ENCODE measurements at regions not wholly inside any gene's neighbourhood (a gene's known extent, or its start where the extent isn't known, plus 50 kb on each side); places are given as distances from the start of the nearest gene placed in this dataset.

DNA sequence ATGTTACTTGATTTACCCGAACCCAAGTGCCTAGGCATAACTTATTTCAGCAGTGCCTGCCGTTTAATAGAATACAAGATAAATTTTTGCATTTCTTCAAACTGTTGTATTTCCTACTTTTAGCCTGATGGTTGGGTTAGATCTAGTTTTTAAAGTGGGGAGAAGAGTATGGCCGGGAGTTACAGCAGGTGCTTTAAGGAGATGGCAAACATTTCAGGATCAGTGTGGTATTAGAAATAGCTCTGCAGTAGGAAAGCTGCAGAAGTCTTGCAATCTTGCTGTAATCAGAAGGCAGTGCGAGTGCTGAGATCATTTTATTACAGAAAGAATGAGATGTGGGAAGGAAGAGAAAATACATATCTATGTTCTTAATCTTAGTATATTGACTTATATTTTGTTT is 977.8 kb upstream of the TENM3 start:
- no peak for DNase-seq (ENCODE audit: low spot score)

DNA sequence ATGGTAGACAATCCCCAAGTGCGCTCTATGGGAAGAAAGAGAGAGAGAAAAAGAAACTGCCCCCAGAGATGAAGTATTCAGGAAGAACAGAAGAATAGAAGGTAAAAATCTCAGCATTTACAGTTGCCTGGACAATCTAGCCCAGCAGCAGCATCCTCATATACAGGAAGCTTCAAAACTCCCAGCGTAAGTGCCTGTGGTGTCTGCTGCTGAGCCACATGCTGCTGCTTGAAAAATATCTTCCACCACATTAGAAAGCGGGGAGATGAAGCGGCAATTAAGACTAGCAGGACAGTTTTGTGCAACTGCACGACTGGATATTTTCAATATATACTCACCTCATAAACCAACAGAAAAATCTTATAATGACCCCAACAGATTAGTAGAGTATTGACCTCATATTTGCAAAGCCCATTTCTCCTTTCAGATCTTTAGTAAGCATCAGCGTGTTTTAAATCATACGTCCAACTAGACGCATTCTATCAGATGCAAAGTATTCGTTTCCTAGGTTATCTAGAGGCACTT is 972.0 kb upstream of the TENM3 start:
- DNase-seq (ENCODE audit: low spot score) = no peak

DNA sequence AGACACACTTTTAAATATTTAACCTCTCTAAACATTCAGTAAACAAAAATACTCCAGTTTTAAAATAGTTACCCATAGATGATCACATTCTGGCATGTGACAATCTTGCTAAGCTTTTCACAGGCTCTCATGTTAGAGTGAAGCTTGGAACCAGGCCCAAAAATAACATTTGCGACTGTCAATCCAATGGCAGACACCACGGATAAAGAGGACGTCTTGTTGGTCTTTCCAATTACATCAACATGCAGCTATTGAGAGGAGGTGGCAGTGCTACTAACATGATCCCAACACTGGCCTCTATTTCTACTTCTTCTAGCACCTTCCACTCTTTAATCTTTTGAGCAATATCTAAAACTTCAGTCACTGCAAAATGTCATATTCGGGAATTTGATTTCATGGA is 970.8 kb upstream of the TENM3 start:
- no peak for DNase-seq (ENCODE audit: low spot score)

DNA sequence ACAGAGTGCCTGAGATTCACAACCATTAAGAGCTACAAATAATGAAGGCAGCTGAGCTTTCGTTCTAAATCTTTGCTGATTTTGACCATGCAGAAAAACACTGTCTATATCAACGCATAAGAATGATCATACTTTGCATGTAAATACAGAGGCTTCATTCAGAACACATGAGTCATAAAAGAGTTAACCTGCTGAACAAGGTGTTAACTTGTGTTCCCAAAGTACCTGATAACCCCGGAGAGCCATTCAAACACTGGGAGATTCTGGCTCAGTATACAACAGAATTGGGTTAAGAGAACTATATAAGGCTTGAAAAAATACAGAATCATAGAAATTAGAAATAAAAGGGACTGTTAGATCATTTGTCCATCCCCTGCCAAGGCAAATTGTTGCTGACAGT is 964.3 kb upstream of the TENM3 start:
- DNase-seq (ENCODE audit: low spot score) = no peak

DNA sequence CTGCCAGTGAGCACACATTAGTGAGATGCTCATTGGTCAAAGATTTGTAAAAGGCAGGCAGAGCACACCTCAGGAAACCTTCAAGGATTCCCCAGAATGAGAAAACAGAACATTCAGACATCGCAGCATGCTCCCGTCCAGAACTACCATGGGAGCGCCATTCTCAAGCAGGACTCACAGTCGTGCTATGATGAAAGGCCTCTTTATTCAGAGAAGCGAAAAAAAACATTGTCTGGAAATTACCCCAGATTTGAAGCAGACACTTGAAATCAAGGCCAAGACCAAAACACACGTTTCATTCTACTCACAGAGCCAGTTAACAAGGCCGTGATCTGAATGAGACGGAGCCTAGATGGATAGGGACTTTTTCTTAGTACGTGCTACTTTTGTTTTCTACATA is 961.8 kb upstream of the TENM3 start:
- no peak for DNase-seq (ENCODE audit: low spot score)

DNA sequence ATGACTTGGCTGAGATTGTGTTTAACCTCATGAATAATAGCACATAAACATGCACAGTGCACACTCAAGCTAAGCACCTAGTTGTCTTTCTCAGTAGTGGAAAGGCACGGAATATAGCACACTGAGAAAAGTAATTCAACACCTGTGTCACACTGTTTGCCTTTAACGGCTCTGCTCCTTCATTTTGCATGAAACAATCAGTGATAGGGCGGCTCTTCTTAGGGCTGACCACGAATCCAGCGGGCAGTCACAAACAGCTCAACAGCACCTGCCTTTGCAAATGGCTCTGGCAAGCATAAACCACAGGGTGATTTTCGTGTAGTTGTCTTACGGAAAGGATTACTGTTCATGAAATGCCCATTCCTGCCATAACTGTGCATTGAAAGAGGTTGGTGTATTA is 954.0 kb upstream of the TENM3 start:
- DNase-seq (ENCODE audit: low spot score) = no peak

DNA sequence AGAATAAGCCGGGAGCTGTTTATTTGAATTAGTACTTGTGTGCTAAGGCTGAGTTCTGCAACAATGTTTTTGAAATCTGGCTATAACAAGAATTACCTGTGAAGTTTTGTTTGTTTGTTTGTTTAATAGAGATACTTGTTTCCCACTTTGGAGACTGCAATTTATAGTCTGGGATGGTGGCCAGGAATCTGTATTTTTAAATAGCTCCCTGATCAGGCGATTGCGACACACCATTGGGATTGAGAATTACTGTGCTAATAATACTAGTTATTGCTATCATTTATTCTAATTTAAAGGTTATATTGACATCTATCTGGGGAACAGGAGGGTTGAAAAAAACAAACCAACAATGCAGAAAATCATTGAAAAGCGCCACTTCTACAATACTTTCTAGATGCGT is 951.6 kb upstream of the TENM3 start:
- no peak for DNase-seq (ENCODE audit: low spot score)

DNA sequence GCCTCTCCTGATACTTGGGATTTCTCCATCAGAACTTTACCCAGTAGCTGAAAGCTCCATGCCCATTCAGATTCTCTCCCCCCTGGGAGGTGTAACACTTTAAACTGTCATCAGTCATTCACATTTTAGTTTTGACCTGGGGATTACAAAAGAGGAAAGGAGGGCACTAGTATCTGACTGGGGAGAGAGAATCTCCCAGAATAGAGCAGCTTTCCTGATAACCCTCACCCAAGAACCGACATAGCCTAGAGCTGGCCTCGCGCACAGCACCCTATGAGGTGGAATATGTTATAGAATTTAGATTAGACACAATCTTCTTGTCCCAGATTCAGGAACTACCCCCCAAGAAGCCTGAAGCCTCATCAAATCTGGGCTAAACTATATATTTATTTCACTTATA is 950.2 kb upstream of the TENM3 start:
- DNase-seq (ENCODE audit: low spot score) = no peak

DNA sequence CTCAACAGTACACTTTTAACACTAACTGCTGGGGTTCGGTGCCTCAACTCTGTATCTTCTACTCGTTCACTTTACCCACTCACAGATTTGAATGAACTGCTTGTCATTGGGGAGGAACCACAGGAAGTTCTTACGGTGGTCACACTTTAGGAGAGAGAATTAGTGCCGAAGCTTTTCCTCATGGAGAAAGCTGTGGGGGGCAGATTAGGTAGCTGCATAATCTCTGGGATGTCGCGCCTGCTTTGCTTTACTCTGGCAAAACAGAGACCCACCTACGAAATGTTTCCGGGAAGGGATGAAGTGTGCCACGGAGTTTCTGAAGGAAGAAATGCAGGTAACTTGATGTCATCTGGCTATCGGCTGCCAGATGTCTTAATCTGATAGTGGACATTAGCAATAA is 949.7 kb upstream of the TENM3 start:
- DNase-seq (ENCODE audit: low spot score) = no peak

DNA sequence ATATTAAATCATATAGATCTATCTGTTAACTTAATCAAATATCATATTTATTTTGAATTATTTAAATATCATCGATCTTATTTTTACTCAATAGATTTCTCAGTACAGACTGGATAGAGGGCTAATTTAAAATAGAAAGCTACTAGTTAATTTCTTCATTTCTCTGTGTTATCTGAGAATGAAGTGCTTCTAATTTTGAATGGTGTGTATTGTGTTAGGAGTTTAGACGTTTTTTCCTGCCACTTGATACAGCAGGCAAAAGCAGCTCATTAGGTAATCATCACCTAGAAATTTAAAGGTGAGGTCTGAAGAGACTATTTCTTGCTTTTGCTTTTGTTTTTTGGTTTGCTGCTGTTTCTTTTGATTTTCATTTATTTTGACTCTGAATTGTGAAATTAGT is 948.8 kb upstream of the TENM3 start:
- DNase-seq (ENCODE audit: low spot score) = no peak

DNA sequence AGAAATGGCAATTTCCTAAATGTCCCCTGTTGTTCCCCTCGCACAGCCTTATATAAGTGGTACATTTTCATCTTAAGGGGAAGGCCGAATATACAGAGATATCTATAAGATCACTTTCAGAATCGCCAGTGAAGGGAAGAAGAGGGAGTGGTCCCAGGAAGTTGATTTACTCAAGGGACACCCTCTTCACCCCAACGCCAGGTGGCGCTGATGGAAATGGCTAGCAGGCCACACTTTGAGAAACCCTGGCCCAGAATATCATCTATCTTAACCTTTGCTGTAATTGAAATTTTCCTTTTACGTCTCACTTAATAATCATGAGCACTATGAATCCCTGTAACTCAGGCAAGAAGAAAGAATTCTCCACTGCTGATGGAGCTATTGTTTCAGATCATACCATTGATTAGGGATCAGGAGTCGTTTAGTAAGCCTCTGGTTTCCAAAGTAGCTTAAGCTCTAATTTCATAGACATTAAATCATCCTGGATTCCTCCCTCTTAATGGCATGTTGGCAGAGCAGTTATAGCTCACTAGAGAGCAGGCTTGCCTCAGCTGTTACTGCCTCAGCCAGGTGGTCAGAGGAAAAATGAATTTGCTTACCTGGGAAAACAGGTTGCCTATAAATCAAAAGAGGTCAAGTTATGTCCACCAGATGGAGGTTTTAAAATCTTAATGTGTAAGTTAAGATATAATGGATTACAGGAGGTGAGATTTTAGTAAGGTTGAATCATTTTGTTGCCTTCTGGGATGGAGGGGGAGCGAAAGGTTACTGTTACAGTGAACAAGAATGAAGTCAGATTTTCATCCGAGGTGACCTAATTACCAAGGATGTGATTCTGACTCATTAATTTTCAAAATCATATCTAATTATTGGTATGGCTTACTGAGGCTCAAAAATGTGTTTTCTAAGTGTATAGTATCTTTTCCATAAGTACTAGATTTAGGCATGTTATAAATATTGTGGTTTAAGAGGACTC is 941.2 kb upstream of the TENM3 start:
- DNase-seq (ENCODE audit: low spot score) = peak; percentile 65

DNA sequence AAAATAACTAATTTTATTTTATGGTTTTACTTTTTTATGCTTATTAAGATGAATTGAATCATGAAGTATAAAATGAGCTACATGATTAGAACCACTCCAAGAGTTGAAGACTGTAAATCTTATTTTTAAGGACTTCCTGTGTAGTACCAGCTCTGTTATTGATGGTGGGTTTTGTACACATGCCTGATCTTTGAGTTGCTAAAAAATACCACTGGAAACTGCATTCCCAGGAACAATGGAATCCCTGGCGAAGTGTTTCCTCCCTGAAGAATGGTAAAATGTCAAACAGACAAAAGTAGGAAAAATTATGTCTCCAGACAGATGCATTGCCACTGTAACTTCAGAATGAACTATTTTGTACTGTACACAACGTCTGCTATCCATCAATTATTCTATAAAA is 935.4 kb upstream of the TENM3 start:
- DNase-seq (ENCODE audit: low spot score) = no peak

DNA sequence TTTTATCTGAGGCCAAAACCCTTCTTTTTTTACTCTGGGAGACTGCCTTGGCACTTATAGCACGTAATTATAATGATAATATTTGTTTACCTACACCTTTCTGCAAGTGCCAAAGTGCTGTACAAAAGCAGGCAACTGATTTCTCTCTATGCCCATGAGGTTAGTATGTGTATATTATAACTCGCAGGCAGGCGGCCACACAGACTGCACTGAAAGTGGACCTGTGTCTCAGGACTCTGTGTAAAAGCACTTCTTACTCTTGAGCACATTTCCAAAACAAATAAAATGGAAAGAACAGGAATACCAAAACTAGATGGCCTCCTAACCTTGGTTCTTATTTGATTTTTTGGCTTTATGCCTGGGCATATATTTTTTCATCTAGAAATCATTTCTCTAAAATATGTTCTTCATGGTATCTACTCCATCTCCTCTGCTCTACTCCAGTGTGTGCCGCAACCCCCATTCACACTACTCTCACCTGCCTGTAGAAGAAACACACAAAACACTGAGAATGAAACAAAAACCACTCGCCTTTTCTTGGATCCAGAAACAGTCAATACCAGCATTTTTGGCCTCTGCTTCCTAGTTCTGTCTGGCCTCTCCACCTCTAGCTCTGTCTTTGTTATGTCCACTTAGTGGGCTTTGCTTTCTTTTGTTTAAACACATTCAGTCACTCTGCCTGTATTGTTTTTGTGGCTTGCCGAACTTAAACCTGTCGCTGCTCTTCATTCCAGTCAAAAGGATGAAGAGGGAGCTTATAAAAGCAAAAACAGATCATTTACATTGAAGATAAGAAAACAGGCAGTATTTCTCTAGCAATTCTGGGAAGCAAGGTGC is 934.5 kb upstream of the TENM3 start:
- no peak for DNase-seq (ENCODE audit: low spot score)

DNA sequence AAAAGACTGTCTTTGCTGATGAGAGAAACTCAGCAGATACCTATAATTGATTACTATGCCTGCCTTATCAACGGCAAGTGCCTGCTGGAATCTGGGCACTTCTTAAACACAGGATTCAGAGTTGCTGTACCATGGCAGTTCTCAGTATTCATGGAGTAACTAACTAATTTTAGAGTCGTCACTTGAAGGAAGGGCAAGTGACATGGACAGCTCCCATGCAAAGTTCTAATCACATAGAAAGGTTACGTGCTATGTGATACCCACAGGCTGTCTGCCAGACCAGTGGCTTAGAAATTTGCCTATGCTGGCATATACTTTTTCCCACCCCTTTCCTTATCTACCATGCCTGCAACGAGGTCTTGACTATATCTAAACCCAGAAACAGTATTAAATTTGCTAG is 931.1 kb upstream of the TENM3 start:
- no peak for DNase-seq (ENCODE audit: low spot score)

DNA sequence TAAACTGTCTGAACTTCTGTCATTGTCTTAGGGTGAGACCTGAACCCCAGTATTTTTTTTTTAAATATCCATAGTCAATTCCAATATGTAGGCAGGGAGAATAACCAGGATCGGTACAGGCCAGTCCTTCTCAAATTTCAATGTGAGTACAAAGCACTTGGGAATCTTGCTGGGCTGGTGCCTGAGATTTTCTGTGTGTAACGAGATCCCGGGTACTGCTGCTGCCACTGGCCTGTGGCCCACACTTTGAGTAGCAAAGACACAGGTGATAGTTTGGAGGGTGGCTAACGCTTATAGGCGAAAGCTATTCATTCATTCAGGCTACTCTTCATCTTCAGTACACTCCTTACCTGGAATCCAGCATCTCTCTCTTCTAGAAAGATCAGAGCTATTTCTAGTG is 923.6 kb upstream of the TENM3 start:
- DNase-seq (ENCODE audit: low spot score) = no peak

DNA sequence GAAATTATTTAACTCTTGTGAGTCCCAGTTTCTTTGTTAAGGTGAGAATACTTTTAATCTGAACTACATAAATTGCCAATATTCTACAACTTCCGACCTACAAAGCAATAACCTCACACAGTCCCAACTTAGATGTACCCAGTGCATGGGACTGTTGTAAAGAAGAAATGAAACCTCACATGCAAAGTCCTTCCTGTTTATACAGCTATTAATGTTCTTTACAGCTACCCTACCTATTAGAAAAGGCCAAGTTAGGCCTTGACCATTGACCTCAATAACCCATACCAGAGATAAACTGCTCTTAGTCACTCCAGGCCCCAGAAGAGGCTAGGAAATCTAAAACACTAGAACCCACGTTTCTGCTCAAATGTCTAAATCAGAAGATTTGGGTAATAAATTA is 920.1 kb upstream of the TENM3 start:
- no peak for DNase-seq (ENCODE audit: low spot score)

DNA sequence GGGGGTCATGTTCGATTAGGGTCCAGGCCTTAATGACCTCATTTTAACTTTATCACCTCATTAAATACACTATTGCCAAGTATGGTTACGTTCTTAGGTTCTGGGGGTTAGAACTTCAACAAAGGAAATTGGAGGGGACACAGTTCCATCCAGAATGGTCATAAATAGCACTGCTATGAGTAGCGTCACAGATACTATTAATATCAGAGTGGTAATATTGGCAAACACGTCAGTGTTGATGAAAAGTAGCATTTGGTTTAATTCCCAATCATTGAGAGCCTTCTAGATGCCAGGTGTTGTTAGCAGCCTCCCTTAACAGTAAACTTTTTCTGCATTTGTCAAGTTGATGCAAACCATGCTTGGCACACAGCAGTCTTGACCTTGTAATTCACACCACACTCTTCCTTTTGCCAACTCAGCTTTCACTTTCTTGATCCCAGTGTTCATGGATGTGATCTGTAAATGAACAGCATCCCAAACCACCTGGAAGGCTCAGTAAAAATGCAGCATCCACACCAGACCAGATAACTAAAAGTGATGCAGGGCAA is 912.5 kb upstream of the TENM3 start:
- DNase-seq (ENCODE audit: low spot score) = no peak

DNA sequence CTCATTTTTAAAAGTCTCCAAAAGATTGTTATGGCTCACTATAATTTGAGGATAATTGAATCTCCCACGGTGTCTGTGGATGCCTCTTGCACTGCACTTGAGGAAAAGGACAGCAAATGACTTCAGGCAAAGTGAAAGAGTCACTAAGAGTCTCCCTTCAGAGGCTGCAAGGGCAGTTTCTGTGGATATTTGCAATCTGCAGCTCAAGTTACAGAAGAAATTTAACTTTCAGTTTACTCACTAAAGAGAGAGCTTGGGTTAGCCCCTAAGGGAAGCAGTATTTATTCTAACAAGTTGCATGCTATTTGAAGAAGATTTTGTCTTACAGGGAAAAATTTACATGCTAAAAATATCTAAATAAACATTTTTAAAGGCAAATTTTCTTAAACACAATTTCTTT is 912.0 kb upstream of the TENM3 start:
- no peak for DNase-seq (ENCODE audit: low spot score)

DNA sequence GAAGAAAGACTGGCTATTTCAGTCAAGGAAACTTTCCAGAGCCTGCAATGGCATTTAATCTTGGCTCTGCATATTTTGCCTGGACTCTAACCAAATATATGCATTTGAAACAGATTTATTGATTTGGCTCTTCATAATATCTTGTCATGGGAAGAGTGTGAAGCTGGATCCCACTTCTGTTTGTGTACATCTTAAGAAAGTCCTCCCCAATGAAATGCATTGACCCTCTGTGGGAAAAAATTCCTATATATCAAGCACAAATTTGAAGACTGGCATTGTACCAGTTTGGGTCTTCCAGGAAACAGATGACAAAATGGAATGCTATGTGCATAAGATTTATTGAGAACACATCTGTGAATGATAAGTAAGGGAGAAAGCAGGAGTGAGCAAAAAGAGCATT is 897.3 kb upstream of the TENM3 start:
- DNase-seq (ENCODE audit: low spot score) = no peak

DNA sequence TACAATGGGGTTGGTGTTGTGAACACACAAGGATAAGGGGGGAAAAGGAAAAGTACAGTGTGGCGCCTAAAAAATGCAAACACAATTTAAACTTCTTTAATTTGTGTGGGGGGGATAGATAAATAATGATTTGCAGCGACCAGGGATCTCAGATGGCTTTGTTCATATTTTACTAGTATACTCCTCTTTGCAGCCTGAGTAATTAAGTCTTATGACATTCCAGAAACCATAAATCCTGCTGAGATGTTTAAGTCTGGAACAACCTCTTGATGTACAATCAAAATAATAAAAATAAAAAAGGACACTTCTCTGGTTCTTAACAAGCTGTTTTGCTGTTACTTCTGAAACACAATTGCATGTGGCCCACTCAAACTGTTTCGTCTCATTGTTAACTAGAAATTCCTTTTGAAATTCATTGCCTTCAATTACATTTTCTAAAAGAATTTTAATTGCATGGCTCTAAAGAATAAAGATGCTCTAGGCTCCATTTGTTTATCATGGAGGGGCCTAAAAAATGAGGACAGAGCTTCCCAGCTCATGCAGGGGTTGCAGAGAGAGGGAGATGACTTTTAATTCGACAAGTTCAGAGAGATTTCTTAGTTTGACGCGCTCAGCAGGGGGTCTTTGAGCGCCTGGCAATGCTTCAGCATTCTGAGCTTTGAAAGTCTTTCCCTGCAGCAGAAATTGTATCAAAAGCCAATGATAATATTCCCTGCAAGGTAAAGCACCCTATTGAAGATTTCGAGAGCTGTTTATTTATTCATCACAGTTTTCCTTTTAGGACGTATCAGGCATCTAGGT is 892.4 kb upstream of the TENM3 start:
- no peak for DNase-seq (ENCODE audit: low spot score)

DNA sequence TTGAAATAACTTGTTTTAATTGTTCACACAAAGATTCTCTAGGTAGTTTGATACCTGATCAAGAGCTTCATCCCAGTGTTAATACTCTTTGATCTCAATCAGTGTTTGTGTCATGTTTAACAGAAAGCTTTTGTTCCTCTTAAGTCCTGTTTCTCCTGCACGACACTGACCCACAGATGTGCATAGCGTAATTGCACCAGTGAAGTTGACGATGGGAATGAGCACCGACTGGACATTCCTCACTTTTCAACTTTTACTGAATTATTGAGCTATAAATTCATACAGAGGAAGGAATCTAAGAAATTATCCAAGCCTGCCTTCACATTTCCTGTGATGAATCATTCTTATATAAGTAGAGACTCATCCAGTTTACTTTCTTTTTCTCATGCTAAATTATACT is 878.7 kb upstream of the TENM3 start:
- no peak for DNase-seq (ENCODE audit: low spot score)

DNA sequence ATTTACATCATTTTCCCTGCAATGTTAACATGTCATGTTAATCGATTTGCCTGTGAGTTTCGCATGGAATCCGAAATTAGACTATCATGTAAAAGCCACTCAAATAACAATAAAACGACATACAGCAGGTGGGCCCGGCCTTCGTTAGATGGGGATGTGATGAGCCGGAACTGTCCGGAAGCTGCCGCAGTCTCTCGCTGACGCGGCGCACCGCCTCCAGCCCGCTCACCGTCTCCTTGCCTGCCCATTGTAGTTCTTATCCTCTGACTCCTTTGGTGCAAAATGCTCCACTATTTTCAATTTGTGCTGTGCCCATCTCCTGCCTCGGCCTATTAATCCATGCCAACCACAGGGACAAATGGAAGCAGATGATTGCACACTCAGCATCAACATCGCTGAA is 877.5 kb upstream of the TENM3 start:
- no peak for DNase-seq (ENCODE audit: low spot score)
